ENCODE measurements at regions not wholly inside any gene's neighbourhood (a gene's known extent, or its start where the extent isn't known, plus 50 kb on each side); places are given as distances from the start of the nearest gene placed in this dataset.

- TF ChIP-seq, protein P1, sequence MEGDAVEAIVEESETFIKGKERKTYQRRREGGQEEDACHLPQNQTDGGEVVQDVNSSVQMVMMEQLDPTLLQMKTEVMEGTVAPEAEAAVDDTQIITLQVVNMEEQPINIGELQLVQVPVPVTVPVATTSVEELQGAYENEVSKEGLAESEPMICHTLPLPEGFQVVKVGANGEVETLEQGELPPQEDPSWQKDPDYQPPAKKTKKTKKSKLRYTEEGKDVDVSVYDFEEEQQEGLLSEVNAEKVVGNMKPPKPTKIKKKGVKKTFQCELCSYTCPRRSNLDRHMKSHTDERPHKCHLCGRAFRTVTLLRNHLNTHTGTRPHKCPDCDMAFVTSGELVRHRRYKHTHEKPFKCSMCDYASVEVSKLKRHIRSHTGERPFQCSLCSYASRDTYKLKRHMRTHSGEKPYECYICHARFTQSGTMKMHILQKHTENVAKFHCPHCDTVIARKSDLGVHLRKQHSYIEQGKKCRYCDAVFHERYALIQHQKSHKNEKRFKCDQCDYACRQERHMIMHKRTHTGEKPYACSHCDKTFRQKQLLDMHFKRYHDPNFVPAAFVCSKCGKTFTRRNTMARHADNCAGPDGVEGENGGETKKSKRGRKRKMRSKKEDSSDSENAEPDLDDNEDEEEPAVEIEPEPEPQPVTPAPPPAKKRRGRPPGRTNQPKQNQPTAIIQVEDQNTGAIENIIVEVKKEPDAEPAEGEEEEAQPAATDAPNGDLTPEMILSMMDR (conservative IDR thresholded peaks at IDR 0.05): no peak
- H3K27ac Mint-ChIP-seq: no peak overlapping the region
- Histone ChIP-seq H3K9ac (ENCODE audit: extremely low read depth, insufficient read length, low read length) (no peak overlapping the region), H2AK5ac (ENCODE audit: insufficient read length, low read length) (no peak overlapping the region), H2BK15ac (ENCODE audit: low read depth, low read length) (no peak overlapping the region), H4K8ac (replicated peaks; ENCODE audit: insufficient read length, low read depth, low read length) (no peak overlapping the region), H2BK20ac (ENCODE audit: low read depth, low read length, poor library complexity, severe bottlenecking) (no peak overlapping the region), H2BK120ac (ENCODE audit: low read depth, low read length, poor library complexity, severe bottlenecking) (no peak overlapping the region), H4K5ac (ENCODE audit: insufficient read length, low read depth, low read length) (no peak overlapping the region), H3K18ac (ENCODE audit: insufficient read length, low read depth, low read length) (no peak overlapping the region), H2BK12ac (ENCODE audit: insufficient read length, low read depth, low read length) (no peak overlapping the region), H3K4me2 (ENCODE audit: insufficient read depth, insufficient read length, low read length) (no peak overlapping the region), H3K79me1 (ENCODE audit: insufficient read depth, low read depth, low read length, poor library complexity, severe bottlenecking) (no peaks in the 10 kb centered on the region), H3K14ac (ENCODE audit: insufficient read depth, low read length) (no peak overlapping the region), H2AFZ (ENCODE audit: low read length) (no peak overlapping the region), H3K27ac (ENCODE audit: insufficient read length, low read depth, low read length) (no peak overlapping the region), H3K23ac (ENCODE audit: insufficient read length, low read depth, low read length) (no peak overlapping the region), H4K91ac (ENCODE audit: insufficient read length, low read depth, low read length) (no peak overlapping the region), H3K79me2 (ENCODE audit: insufficient read depth, low read length) (no peaks in the 10 kb centered on the region), H3K23me2 (ENCODE audit: insufficient read length, low read depth, low read length, poor library complexity, severe bottlenecking) (no peaks in the 10 kb centered on the region), H3K4ac (ENCODE audit: low read depth, low read length) (no peak overlapping the region), H3K9me3 (ENCODE audit: control insufficient read depth, low read depth, low read length) (no peaks in the 10 kb centered on the region), H2BK5ac (ENCODE audit: insufficient read length, low read length) (no peak overlapping the region), H3K4me1 (ENCODE audit: insufficient read depth, low read length) (no peaks in the 10 kb centered on the region), H4K20me1 (ENCODE audit: control insufficient read depth, insufficient read depth, insufficient read length) (no peaks in the 10 kb centered on the region), H3K56ac (ENCODE audit: insufficient read length, low read depth, low read length) (no peak overlapping the region), H3T11ph (ENCODE audit: low read length) (no peak overlapping the region), H3K27me3 (ENCODE audit: insufficient read depth, low read length) (no peaks in the 10 kb centered on the region)
- WGBS (ENCODE audit: extremely low coverage, insufficient read length, low lambda C conversion rate): no CpG with 5 or more reads among the region's 8 CpGs
- DNase-seq: no peak
- H3K4me3 Mint-ChIP-seq: no peak overlapping the region
- H3K4me1 Mint-ChIP-seq: peaks cover 4 to 15% of the 10 kb centered on the region in 2 experiments; a peak in 3 of 4 replicates
- H3K27me3 Mint-ChIP-seq (ENCODE audit: low read depth): peaks cover 4% of the 10 kb centered on the region
- H3K36me3 Mint-ChIP-seq (ENCODE audit: insufficient read depth in 1 of 3, low read depth in 3 of 3): no peaks in the 10 kb centered on the region
- H3K9me3 Mint-ChIP-seq: no peaks in the 10 kb centered on the region
These were observed 190.4 kb downstream of the UQCRFS1 start for GRCh38 chr19:29022599-29022998.
